Pons (tissue), 1 donor: ENCODE measurements at regions not wholly inside any gene's neighbourhood (a gene's known extent, or its start where the extent isn't known, plus 50 kb on each side); places are given as distances from the start of the nearest gene placed in this dataset.

Experiments
- DNase-seq: peaks from one replicate; pipeline ENCODE4 v3.0.0-alpha.2; 2016; ENCODE audit warnings: low spot score

GRCh38 chr5:3043600-3043999 lies 292.1 kb upstream of the IRX2 start:
- no peak for DNase-seq

DNA sequence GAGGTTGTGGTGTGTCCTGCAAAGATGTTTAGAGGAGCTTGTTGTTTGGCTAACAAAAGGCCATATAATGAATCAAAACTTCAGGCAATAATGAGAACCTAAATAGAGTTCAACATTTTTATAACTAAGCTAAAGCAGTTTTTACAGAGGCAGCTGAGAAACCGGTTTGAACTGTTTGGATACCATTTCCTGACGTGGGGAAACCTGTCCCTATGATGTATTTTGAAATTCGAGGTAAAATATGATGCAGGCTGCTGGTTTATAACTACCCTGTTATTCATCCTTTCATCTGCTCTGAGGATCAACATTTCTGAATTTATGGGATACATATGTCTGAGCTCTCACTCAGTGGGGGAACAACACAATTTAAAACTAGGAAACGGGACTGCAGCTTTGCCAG lies 289.5 kb upstream of the IRX2 start:
- no peak for DNase-seq

- no peak for DNase-seq
These were observed 284.7 kb upstream of the IRX2 start for GRCh38 chr5:3036041-3036788.

DNA sequence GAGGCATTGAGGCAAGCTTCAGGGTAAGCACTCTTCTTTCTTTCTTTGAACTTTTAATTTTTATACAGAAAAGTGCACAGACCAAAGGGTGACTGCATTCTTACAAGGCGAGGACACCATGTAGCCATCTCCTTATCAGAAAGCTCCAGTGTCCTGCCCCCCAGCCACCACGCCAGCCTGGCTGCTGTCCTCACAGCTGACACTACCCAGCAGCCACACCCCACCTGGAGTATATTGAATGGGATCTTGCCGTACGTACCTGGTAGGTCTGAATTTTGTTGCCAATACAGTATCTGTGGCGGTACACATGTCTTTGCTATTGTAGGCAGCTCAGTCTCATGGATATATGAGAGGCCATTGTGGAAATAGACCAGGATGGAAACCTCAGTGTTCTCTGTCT lies 284.0 kb upstream of the IRX2 start:
- no peak for DNase-seq

GRCh38 chr5:3034881-3035280 lies 283.4 kb upstream of the IRX2 start:
- DNase-seq, result no peak

GRCh38 chr5:3034449-3034848 lies 283.0 kb upstream of the IRX2 start:
- no peak for DNase-seq

DNA sequence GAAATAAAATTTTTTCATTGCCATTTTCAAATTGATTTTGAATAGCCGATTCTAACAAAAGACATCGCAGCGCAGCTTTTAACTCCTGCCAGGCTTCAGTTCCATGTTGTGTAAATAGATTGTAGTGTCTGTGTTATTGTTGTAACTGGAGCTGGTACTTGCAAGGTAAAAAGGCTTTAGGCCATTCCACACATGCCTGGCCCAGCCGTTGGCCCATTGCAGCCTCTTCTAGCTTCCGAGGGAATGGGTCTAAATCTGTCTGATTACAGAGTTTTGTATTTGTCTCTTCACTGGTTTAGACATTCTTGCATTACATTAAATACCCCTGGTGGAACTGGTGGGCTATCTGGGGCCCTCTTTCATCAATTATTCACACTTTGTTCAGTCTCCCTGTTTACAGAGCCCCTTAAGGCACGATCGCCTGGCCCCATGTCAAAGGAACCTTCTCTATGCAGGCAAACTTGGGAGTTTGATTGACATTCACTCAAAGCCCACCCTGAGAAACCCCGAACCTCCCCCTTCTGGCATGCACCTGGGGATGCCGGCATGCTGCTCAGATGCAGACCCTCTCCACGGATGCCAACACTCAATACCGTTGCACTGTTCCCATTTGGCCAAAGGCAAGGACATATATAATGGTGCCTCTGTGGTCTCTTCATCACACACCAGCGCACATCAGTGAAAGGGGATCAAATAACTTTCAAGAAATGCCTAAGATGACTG lies 281.7 kb upstream of the IRX2 start:
- DNase-seq, result no peak

GRCh38 chr5:3032513-3032912 lies 281.0 kb upstream of the IRX2 start:
- DNase-seq, result no peak

GRCh38 chr5:3031733-3032378 lies 280.4 kb upstream of the IRX2 start:
- DNase-seq, result no peak

- no peak for DNase-seq
These were observed 279.2 kb upstream of the IRX2 start for GRCh38 chr5:3030511-3031165.

DNA sequence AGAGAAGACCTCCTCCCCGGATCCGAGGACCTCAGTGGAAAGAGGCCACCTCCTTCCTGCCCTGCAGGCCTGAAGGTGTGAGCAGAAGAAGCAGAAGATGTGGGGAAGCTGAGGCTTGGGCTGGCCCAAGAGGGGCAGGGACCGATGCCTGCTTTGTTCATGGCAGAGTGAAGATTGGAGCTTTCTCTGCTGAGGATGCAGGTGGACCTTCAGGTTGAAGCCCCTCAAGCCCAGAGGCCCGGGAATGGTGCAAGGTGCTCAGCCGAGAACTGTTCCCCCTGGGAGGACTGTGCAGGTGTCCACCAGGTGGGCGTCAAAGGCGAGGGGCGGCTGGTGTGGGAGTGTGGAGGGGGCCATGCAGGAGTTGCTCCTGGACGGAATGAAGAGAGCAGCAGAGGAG lies 277.9 kb upstream of the IRX2 start:
- no peak for DNase-seq

- no peak for DNase-seq
These were observed 276.6 kb upstream of the IRX2 start for GRCh38 chr5:3027866-3028635.

GRCh38 chr5:3027185-3027865 lies 275.8 kb upstream of the IRX2 start:
- no peak for DNase-seq

DNA sequence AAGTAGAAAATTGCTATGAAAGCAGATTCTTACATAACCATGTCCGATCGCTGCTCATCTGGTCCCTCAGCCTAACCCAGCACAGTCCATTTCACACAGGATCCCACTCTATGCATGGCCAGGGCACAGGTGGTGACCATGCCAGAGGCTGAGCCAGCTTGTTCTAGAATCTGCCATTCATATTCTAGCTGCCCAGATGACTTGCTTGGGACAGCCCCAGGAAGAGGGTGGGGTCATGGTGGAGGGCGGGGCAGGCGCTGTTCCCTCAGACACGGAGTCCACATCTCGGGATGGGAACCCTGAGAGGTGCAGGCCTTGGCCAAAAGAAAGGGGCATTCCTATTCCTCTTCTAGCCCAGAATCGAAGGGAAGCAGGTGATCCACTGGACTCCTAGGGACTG lies 275.2 kb upstream of the IRX2 start:
- no peak for DNase-seq

GRCh38 chr5:3026099-3026498 lies 274.6 kb upstream of the IRX2 start:
- DNase-seq, result no peak

- DNase-seq, result no peak
These were observed 273.9 kb upstream of the IRX2 start for GRCh38 chr5:3025392-3025791.

- no peak for DNase-seq
These were observed 273.5 kb upstream of the IRX2 start for GRCh38 chr5:3024976-3025375.

DNA sequence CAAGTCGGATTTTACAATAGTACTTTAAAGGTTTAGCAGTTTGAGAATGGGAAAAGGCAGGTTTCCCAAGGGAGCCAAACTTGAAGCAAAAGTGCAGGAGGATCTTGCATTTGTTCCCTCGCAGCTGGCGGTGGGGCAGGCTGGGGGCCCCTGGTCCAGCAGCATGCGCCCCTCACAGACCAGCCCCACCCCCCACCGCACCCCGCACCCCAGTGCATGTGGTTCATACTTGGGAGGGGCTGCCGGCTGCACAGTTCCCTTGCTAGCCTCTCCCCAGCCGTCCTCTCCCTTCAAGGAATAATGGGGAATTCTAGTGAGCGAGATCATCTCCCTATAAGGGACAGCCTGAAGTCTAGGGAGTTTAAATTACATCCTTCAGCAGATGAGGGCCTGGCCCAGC lies 273.1 kb upstream of the IRX2 start:
- DNase-seq, result no peak

DNA sequence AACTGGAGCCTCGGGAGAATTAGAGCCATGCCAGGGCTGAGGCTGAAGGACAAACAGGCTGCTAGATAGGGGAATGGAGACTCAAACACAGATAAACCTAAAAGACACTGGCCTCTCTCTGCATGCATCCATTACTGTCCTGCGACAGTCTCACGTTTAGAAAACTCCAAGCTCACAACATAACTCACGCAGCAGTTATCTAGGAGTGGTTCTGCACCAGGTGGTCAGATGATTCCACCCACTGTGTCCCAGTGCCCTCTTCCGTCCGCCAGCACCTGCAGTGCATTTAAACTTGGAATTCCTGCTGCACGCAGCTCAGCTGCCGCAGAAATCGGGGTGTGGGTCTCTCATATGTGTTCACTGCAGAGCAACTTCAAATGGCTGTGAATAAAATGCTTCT lies 272.6 kb upstream of the IRX2 start:
- DNase-seq, result no peak

DNA sequence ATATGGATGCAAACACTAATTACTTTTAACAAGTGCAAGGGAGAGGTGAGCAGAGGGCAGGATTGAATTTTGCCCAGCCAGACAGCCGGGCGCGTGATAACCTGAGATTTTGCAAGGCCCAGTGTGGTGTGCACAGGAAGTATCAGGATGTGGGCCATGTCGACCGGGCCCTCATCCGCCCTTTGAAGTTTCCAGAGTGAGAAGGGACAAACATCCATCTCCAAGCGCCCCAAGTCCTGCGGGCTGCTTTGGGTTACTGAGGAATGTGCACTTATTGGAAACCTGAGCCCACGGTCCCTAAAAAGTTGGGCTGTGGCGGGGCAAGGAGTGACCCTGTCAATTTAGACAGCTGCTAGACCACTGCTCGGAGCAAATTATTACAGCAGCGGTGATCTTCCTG lies 272.2 kb upstream of the IRX2 start:
- DNase-seq, result no peak

- DNase-seq, result no peak
These were observed 271.2 kb upstream of the IRX2 start for GRCh38 chr5:3022665-3023064.
